IPS DF 6.9 (cell line): ENCODE measurements at regions not wholly inside any gene's neighbourhood (a gene's known extent, or its start where the extent isn't known, plus 50 kb on each side); places are given as distances from the start of the nearest gene placed in this dataset.

Source experiments
- DNase-seq: peaks from one replicate; pipeline ENCODE4 v3.0.0-alpha.2; 2013; ENCODE audit warnings: low read depth, low spot score
- H3K27ac ChIP-seq: one replicate; pipeline ENCODE4 v1.5.1; 2013; ENCODE audit warnings: low read length, control low read depth
- H3K27me3 ChIP-seq: 2 replicates; pipeline ENCODE4 v1.6.1; 2013; ENCODE audit warnings: mild to moderate bottlenecking, low read length; ENCODE audit not compliant: control insufficient read depth, insufficient read depth
- H3K36me3 ChIP-seq: 2 replicates; pipeline ENCODE4 v1.6.1; 2013; ENCODE audit warnings: low read length; ENCODE audit not compliant: control insufficient read depth, insufficient read depth
- H3K4me1 ChIP-seq: 2 replicates; pipeline ENCODE4 v1.6.1; 2013; ENCODE audit warnings: low read length; ENCODE audit not compliant: control insufficient read depth, insufficient read depth
- H3K4me3 ChIP-seq: 2 replicates; pipeline ENCODE4 v1.5.1; 2013; ENCODE audit warnings: mild to moderate bottlenecking, low read length
- H3K9me3 ChIP-seq: 2 replicates; pipeline ENCODE4 v1.6.1; 2013; ENCODE audit warnings: low read length, inconsistent platforms; ENCODE audit not compliant: control insufficient read depth, insufficient read depth
- WGBS: extraction: QIAGEN DNeasy Blood & Tissue Kit; methylation state at CpG from one replicate; pipeline ENCODE4 v1.1.7; 2013; ENCODE audit warnings: mixed read lengths, missing lambda C conversion rate; ENCODE audit not compliant: insufficient read length, insufficient coverage; 5-methylcytosine and 5-hydroxymethylcytosine counted together

GRCh38 chr9:29974197-29974596 is 2400.9 kb upstream of the C9orf72 start:
- no CpG with 5 or more reads among the region's 1 CpG for WGBS
- no peaks in the 10 kb centered on the region for H3K36me3 ChIP-seq
- DNase-seq: no peak
- no peak overlapping the region for H3K27ac ChIP-seq
- no peaks in the 10 kb centered on the region for H3K27me3 ChIP-seq
- H3K4me1 ChIP-seq: no peaks in the 10 kb centered on the region
- no peak overlapping the region for H3K4me3 ChIP-seq
- no peaks in the 10 kb centered on the region for H3K9me3 ChIP-seq

- no CpG with 5 or more reads among the region's 4 CpGs for WGBS
- no peaks in the 10 kb centered on the region for H3K27me3 ChIP-seq
Observed at GRCh38 chr9:29976981-29977380, 2403.7 kb upstream of the C9orf72 start.

GRCh38 chr9:29981013-29981412 is 2403.4 kb upstream of the ACO1 start:
- no peaks in the 10 kb centered on the region for H3K9me3 ChIP-seq
- DNase-seq: no peak
- no peaks in the 10 kb centered on the region for H3K27me3 ChIP-seq
- no CpG with 5 or more reads among the region's 4 CpGs for WGBS
- H3K4me3 ChIP-seq: no peak overlapping the region
- no peaks in the 10 kb centered on the region for H3K4me1 ChIP-seq
- H3K36me3 ChIP-seq: no peaks in the 10 kb centered on the region
- no peak overlapping the region for H3K27ac ChIP-seq

More at GRCh38 chr9:29976981-29977380, 2403.7 kb upstream of the C9orf72 start:
- H3K36me3 ChIP-seq: no peaks in the 10 kb centered on the region
- no peak overlapping the region for H3K27ac ChIP-seq
- H3K4me3 ChIP-seq: no peak overlapping the region
- DNase-seq: no peak
- H3K9me3 ChIP-seq: no peaks in the 10 kb centered on the region
- no peaks in the 10 kb centered on the region for H3K4me1 ChIP-seq

GRCh38 chr9:29999645-30000044 is 2384.8 kb upstream of the ACO1 start:
- H3K27ac ChIP-seq: no peak overlapping the region
- H3K27me3 ChIP-seq: no peaks in the 10 kb centered on the region
- no peaks in the 10 kb centered on the region for H3K36me3 ChIP-seq
- H3K4me3 ChIP-seq: no peak overlapping the region
- H3K4me1 ChIP-seq: no peaks in the 10 kb centered on the region
- no peaks in the 10 kb centered on the region for H3K9me3 ChIP-seq
- no peak for DNase-seq

GRCh38 chr9:30010691-30011090 is 2373.8 kb upstream of the ACO1 start:
- Histone ChIP-seq H3K27me3 (no peaks in the 10 kb centered on the region), H3K4me1 (no peaks in the 10 kb centered on the region), H3K4me3 (no peak overlapping the region), H3K27ac (no peak overlapping the region), H3K36me3 (no peaks in the 10 kb centered on the region), H3K9me3 (no peaks in the 10 kb centered on the region)
- no peak for DNase-seq
- no CpG with 5 or more reads among the region's 3 CpGs for WGBS

GRCh38 chr9:30012622-30013021 is 2371.8 kb upstream of the ACO1 start:
- Histone ChIP-seq H3K4me3 (no peak overlapping the region), H3K27me3 (no peaks in the 10 kb centered on the region), H3K36me3 (no peaks in the 10 kb centered on the region), H3K4me1 (no peaks in the 10 kb centered on the region), H3K9me3 (no peaks in the 10 kb centered on the region), H3K27ac (no peak overlapping the region)
- DNase-seq: no peak

- H3K27ac ChIP-seq: no peak overlapping the region
- H3K36me3 ChIP-seq: no peaks in the 10 kb centered on the region
- no peak for DNase-seq
- WGBS: no CpG with 5 or more reads among the region's 4 CpGs
- no peaks in the 10 kb centered on the region for H3K27me3 ChIP-seq
- no peaks in the 10 kb centered on the region for H3K9me3 ChIP-seq
- no peak overlapping the region for H3K4me3 ChIP-seq
- no peaks in the 10 kb centered on the region for H3K4me1 ChIP-seq
Observed at GRCh38 chr9:30015073-30015472, 2369.4 kb upstream of the ACO1 start.

GRCh38 chr9:30020161-30020560 is 2364.3 kb upstream of the ACO1 start:
- H3K36me3 ChIP-seq: no peaks in the 10 kb centered on the region

GRCh38 chr9:30035761-30036160 is 2348.7 kb upstream of the ACO1 start:
- WGBS: no CpG with 5 or more reads among the region's 1 CpG
- Histone ChIP-seq H3K27ac (no peak overlapping the region), H3K36me3 (no peaks in the 10 kb centered on the region), H3K4me3 (no peak overlapping the region), H3K27me3 (no peaks in the 10 kb centered on the region), H3K9me3 (no peaks in the 10 kb centered on the region), H3K4me1 (no peaks in the 10 kb centered on the region)
- DNase-seq: no peak

More at GRCh38 chr9:30020161-30020560, 2364.3 kb upstream of the ACO1 start:
- no peak overlapping the region for H3K27ac ChIP-seq
- no peaks in the 10 kb centered on the region for H3K27me3 ChIP-seq
- DNase-seq: no peak
- no peak overlapping the region for H3K4me3 ChIP-seq
- no peaks in the 10 kb centered on the region for H3K9me3 ChIP-seq
- no peaks in the 10 kb centered on the region for H3K4me1 ChIP-seq
- WGBS: no CpG with 5 or more reads among the region's 2 CpGs

- H3K9me3 ChIP-seq: no peaks in the 10 kb centered on the region
- DNase-seq: no peak
- no peaks in the 10 kb centered on the region for H3K36me3 ChIP-seq
- no peaks in the 10 kb centered on the region for H3K4me1 ChIP-seq
- H3K27me3 ChIP-seq: no peaks in the 10 kb centered on the region
- no peak overlapping the region for H3K27ac ChIP-seq
- no CpG with 5 or more reads among the region's 1 CpG for WGBS
- H3K4me3 ChIP-seq: no peak overlapping the region
Observed at GRCh38 chr9:30036558-30036957, 2347.9 kb upstream of the ACO1 start.

- Histone ChIP-seq H3K9me3 (no peaks in the 10 kb centered on the region), H3K4me1 (no peaks in the 10 kb centered on the region), H3K27me3 (no peaks in the 10 kb centered on the region), H3K36me3 (no peaks in the 10 kb centered on the region), H3K27ac (no peak overlapping the region), H3K4me3 (no peak overlapping the region)
- DNase-seq: no peak
- no CpG with 5 or more reads among the region's 1 CpG for WGBS
Observed at GRCh38 chr9:30039712-30040111, 2344.7 kb upstream of the ACO1 start.
